IPS-18c (cell line): ENCODE measurements at regions not wholly inside any gene's neighbourhood (a gene's known extent, or its start where the extent isn't known, plus 50 kb on each side); places are given as distances from the start of the nearest gene placed in this dataset.

Source experiments
- H3K4me3 ChIP-seq: 2 replicates; pipeline ENCODE4 v1.7.0; 2013; ENCODE audit warnings: low read depth, mild to moderate bottlenecking, low read length, moderate library complexity; ENCODE audit not compliant: insufficient read depth
- H3K9me3 ChIP-seq: one replicate; pipeline ENCODE4 v1.6.1; 2013; ENCODE audit warnings: mild to moderate bottlenecking, low read length, moderate library complexity; ENCODE audit not compliant: control insufficient read depth, insufficient read depth

- Histone ChIP-seq H3K9me3 (no peaks in the 10 kb centered on the region), H3K4me3 (no peak overlapping the region)
Measured at GRCh38 chr13:105790923-105791322, 744.5 kb downstream of the EFNB2 start.

DNA sequence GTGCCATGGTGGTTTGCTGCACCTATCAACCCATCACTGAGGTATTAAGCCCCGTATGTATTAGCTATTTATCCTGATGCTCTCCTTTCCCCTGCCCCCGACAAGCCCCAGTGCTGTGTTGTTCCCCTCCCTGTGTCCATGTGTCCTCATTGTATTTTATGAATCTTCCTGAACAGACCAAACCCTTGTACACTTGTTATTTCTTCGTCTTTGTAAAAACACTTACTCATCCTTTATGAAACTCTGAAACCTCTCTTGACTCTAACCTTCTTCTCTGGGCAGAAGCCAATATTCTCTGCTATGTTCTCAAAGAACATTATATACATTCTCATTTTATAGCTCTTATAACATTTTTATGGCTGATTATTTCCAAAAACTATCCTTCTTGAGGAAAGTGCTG lies 746.9 kb downstream of the EFNB2 start:
- no peak overlapping the region for H3K4me3 ChIP-seq
- no peaks in the 10 kb centered on the region for H3K9me3 ChIP-seq

GRCh38 chr13:105787632-105788031 lies 747.8 kb downstream of the EFNB2 start:
- Histone ChIP-seq H3K4me3 (no peak overlapping the region), H3K9me3 (no peaks in the 10 kb centered on the region)

DNA sequence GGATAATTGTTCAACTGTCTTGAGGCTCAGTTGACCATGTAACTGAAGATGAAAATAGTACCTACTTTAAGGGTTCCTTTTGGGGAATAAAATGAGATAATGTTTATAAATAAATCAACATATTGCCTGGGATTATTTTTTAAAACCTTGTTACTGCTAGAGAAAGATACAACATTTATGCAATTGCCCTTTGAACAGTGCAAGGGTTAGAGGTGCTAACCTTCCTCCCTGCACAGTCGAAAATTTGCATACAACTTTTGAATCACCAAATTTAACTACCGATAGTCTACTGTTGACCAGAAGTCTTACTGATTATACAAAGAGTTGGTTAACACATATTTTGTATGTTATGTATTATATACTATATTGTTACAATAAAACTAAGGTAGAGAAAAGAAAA lies 750.0 kb downstream of the EFNB2 start:
- Histone ChIP-seq H3K9me3 (no peaks in the 10 kb centered on the region), H3K4me3 (no peak overlapping the region)

- Histone ChIP-seq H3K9me3 (no peaks in the 10 kb centered on the region), H3K4me3 (no peak overlapping the region)
Measured at GRCh38 chr13:105783261-105783660, 752.2 kb downstream of the EFNB2 start.

DNA sequence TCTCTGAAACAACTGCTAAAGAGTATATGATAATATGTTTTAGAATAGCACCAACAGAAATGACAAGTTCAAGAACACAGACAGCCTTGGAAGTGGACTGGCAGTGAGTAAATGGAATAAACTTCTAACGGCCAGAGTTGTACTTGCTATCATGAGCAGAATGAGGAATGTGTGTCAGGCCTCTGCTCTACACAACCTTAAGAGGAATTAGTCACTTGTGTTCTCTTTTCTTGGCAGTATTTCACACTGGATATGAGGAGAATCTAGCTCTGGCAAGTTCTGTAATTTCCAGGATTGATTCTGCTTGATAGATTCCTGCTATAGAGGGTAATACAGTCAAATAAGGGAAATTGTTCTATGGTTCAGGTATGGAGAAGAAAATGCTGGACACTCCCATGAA lies 757.3 kb downstream of the EFNB2 start:
- Histone ChIP-seq H3K9me3 (no peaks in the 10 kb centered on the region), H3K4me3 (no peak overlapping the region)

DNA sequence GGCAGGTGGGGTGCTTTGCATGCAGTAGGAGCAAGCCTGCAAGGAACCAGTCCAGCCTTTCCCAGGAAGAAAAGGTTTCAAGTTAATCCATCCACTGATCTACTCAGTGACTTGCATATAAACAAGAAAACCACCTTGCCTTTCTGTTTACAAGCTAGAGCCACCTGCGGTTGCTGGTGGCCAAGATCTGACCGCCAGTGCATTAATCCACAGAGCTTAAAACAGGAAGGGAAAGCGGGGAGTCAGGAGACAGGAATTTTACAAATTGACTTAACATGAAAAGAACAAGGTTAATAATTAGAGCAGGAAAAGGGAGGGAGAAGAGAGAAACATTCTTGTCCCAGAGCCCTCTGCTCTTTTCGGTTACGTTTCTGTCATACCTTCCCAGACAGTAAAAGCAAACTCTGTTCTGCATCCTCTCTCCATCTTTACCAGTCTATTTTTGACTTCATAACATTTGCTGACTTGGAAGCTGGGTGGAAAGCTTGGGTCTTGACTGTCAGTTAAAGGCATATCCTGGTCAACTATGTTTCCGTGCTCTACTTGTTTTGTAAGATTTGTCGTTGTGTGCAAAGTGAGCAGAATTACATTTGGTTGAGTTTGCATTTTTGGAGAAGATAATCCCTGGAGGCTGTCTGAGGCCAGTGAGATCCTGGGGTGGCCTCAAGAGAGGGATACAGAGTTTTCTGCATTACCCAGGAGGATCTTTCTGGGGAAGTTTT lies 760.6 kb downstream of the EFNB2 start:
- Histone ChIP-seq H3K9me3 (no peaks in the 10 kb centered on the region), H3K4me3 (no peak overlapping the region)

DNA sequence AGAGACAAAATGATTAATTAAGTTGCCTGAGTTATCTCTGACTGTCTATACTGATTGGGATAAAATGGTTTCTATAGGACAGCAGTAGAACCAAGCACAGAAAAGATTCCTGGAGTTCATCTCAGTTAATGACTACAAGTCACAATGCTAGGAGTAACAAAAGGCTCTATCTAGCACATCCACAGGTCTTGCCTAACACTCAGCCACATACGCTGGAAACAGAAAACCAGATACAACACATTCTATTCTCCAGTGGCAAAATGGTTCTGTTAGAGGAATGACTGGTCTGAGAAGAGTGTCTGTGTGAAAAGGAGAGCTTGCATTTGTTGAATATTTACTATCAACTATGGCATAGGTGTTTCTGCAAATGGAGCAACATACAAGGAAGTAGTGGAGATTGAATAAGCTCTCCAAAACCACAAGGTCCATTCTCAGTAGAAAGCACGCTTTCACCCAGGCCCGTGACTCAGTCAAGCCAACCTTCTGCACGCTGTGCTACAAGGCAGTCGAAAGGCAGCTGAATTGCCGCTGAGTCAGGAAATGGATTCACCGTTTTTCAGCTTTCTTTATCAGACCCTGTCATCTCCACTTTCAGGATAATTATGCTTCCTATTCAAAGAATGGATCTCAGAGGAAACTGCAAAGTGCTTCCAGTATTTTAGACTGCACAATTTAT lies 761.5 kb downstream of the EFNB2 start:
- Histone ChIP-seq H3K4me3 (no peak overlapping the region), H3K9me3 (no peaks in the 10 kb centered on the region)

- Histone ChIP-seq H3K4me3 (no peak overlapping the region), H3K9me3 (no peaks in the 10 kb centered on the region)
Measured at GRCh38 chr13:105773241-105773640, 762.2 kb downstream of the EFNB2 start.

DNA sequence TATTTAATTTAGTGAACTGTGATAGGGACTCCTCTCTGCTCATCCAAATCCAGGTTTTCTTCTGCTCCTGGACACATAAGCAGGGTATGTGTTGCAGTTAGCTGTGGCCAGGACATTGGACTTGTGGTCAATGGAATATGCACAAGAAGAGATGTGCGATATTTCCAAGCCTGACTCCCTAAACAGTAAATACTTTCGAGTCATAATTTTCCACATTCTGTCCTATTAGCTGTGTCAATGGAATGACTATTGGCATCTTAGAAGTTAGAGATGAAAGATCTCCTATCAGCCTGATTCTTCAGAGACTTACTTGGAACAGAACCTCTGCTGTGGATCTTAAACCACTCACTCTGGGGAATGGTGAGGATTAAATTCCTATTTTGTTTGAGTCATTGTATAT lies 771.0 kb downstream of the EFNB2 start:
- no peaks in the 10 kb centered on the region for H3K9me3 ChIP-seq
- H3K4me3 ChIP-seq: no peak overlapping the region

GRCh38 chr13:105763851-105764250 lies 771.6 kb downstream of the EFNB2 start:
- H3K9me3 ChIP-seq: no peaks in the 10 kb centered on the region
- no peak overlapping the region for H3K4me3 ChIP-seq

- no peaks in the 10 kb centered on the region for H3K9me3 ChIP-seq
- H3K4me3 ChIP-seq: no peak overlapping the region
Measured at GRCh38 chr13:105762096-105762495, 773.4 kb downstream of the EFNB2 start.

- Histone ChIP-seq H3K4me3 (no peak overlapping the region), H3K9me3 (no peaks in the 10 kb centered on the region)
Measured at GRCh38 chr13:105758918-105759860, 776.3 kb downstream of the EFNB2 start.

DNA sequence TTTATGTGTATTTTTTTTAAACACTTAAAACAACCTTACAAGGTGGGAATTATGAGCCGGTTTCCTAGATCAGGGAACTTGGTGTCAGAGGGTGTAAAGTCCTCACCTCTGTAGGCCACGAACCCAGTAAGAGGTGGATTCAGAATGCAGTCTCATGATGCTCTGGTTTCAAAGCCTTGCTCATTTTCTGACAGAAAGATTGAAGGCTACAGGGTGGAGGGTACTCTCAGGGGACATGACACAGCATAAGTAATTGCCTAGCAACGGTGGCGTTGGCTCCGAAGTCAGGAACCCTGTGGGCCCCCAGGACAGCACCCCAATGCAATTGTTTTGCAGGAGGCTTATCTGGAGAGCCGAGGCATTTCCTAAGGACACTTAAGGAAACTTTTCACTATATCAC lies 794.7 kb downstream of the EFNB2 start:
- Histone ChIP-seq H3K4me3 (no peak overlapping the region), H3K9me3 (no peaks in the 10 kb centered on the region)

DNA sequence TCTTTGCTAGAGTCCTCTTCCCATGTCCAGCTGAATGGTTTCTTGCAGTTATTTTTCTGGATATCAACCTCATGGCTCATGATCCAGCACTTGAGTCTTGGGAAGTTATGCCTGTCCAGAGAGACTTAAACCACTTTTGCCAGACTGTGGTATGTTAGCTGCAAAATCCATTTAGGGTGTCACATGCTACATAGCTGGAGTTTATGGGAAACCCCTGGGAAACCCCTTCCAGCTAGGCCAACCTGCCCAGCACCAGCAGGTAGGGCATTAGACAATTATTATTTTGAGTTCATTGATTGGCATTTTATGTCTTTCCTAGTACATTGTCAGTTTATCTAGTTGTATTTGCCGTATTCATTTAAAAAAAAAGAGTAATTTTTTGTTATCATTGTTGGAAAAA lies 797.8 kb downstream of the EFNB2 start:
- H3K9me3 ChIP-seq: no peaks in the 10 kb centered on the region
- H3K4me3 ChIP-seq: no peak overlapping the region

DNA sequence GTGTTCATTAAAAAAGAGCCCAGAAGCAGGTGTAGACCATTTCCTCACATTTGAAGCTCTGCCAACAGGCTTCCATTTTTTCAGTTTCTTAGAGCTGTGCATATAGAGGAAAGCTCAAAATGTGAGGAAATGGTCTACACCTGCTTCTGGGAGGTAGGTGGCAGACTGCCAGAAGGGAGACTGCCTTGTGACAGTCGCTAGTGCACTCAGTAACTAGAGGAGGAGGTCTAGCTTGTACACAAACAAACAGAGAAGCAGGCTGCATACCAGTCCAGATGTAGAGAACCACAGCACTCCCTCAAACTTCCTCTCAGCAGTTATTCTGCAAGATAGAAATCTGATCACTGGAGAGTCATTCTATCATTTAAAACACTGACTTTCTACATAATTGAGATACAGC lies 800.2 kb downstream of the EFNB2 start:
- Histone ChIP-seq H3K9me3 (no peaks in the 10 kb centered on the region), H3K4me3 (no peak overlapping the region)

DNA sequence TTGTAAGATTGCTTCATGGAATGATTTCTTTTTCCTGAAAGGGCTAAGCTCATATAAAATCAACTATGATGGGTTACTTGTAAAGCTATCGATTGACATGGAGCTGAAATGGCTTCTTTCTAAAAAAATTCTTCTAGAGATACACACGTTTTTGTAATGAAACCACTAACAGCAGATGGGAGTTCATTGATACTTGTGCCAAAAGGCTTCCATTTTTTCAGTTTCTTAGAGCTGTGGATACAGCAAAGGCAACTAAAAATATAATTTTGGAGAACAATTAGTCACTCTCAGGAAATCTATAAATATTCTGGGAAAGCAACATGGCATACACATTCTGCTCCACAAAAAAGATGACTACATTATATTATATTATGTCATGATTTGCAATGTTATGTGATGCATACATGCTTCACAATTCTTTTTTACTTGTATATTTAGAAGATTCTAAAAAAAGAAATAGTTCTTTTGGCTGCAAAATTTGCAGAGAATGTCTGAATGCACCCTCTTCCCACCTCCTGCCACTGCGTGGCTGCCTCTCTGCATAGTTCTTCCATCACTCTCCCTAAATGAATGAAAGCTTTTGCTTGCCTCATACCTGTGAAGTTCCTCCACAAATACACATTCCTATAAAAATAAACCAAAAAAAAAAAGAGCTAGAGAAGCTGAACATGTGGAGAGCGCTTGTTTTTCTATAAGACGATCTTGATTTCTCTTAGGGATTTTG lies 802.5 kb downstream of the EFNB2 start:
- H3K9me3 ChIP-seq: no peaks in the 10 kb centered on the region
- H3K4me3 ChIP-seq: no peak overlapping the region
